Testis (tissue), 2 donors: ENCODE measurements at regions not wholly inside any gene's neighbourhood (a gene's known extent, or its start where the extent isn't known, plus 50 kb on each side); places are given as distances from the start of the nearest gene placed in this dataset.
"Not testable (repeated sequence)": the region's sequence is repeated elsewhere in the genome, so short reads cannot be mapped to it uniquely, and the experiment has no call there.

Source experiments
- DNase-seq: peaks from one replicate; pipeline ENCODE4 v3.0.0-alpha.2; 2019
- H3K27ac ChIP-seq, 2 donors: fragments of 200-600 bp; sonication (generic); one replicate each; pipeline ENCODE4 v1.5.1; 2019
- H3K27me3 ChIP-seq: fragments of 200-600 bp; sonication (generic); one replicate; pipeline ENCODE4 v1.5.1; 2019
- H3K36me3 ChIP-seq: fragments of 200-600 bp; sonication (generic); one replicate; pipeline ENCODE4 v1.5.1; 2017; ENCODE audit warnings: low read depth; ENCODE audit errors: missing control alignments
- H3K4me1 ChIP-seq: fragments of 200-600 bp; sonication (generic); one replicate; pipeline ENCODE4 v1.5.1; 2019
- H3K4me3 ChIP-seq, 2 donors: fragments of 200-600 bp; sonication (generic); one replicate each; pipeline ENCODE4 v1.5.1; 2017 to 2019
- H3K9me3 ChIP-seq: fragments of 200-600 bp; sonication (generic); one replicate; pipeline ENCODE4 v1.5.1; 2017
- CTCF ChIP-seq, 3 experiments: fragments of 450-650 bp in 2 of 3; fragments of 200-600 bp in 1 of 3; sonication (generic) in 1 of 3; IDR thresholded peaks; one replicate each; pipeline ENCODE4 v1.5.1; 2016 to 2019; ENCODE audit warnings: antibody characterized with exemption in 3 of 3, mild to moderate bottlenecking in 2 of 3, moderate library complexity in 1 of 3
- POLR2A ChIP-seq: fragments of 450-650 bp; IDR thresholded peaks from one replicate; pipeline ENCODE4 v1.6.1; 2017; ENCODE audit warnings: antibody characterized with exemption, mild to moderate bottlenecking, moderate library complexity
- WGBS, 2 donors: methylation state at CpG; one replicate each; pipeline ENCODE4 v1.1.5; 2018; 5-methylcytosine and 5-hydroxymethylcytosine counted together
- intact Hi-C: fragments of 100-400 bp; cut with DNase I; formaldehyde crosslinking; loops from one replicate; pipeline ENCODE4 v1.15.1; 2023; ENCODE audit warnings: low total_unique reads

GRCh38 chr1:25171013-25171412 is 61.3 kb downstream of the SYF2 start:
- H3K27ac ChIP-seq, H3K36me3 ChIP-seq: not testable (repeated sequence)

GRCh38 chr1:25170439-25170838 is 61.9 kb downstream of the SYF2 start:
- no peaks in the 10 kb centered on the region for H3K4me1 ChIP-seq
- H3K27me3 ChIP-seq: no peaks in the 10 kb centered on the region
- H3K27ac ChIP-seq: no peak overlapping the region
- DNase-seq: no peak
- WGBS, 2 donors: 90 to 93% methylated on average over 6 of the region's 6 CpGs
- no peak for TF ChIP-seq CTCF (IDR thresholded peaks at IDR 0.05)
- TF ChIP-seq POLR2A: no peak
- no peaks in the 10 kb centered on the region for H3K9me3 ChIP-seq
- H3K4me3 ChIP-seq: no peak overlapping the region
- no peaks in the 10 kb centered on the region for H3K36me3 ChIP-seq
- intact Hi-C loops: no loop called here

More at GRCh38 chr1:25171013-25171412, 61.3 kb downstream of the SYF2 start:
- DNase-seq, H3K4me1 ChIP-seq, H3K9me3 ChIP-seq, intact Hi-C loops, H3K4me3 ChIP-seq, H3K27me3 ChIP-seq: not testable (repeated sequence)
- WGBS, 2 donors: 94 to 97% methylated on average over 4 of the region's 4 CpGs

- H3K9me3 ChIP-seq: no peaks in the 10 kb centered on the region
- no peaks in the 10 kb centered on the region for H3K36me3 ChIP-seq
- TF ChIP-seq POLR2A (no peak), CTCF (IDR thresholded peaks at IDR 0.05) (no peak)
- no peaks in the 10 kb centered on the region for H3K27me3 ChIP-seq
- WGBS, 2 donors: 96% methylated on average over 8 of the region's 8 CpGs
- intact Hi-C loops: no loop called here
- H3K27ac ChIP-seq: no peak overlapping the region
- DNase-seq: no peak
- no peak overlapping the region for H3K4me3 ChIP-seq
- H3K4me1 ChIP-seq: no peaks in the 10 kb centered on the region
Observed at GRCh38 chr1:25169610-25170009, 62.7 kb downstream of the SYF2 start.

- no peaks in the 10 kb centered on the region for H3K9me3 ChIP-seq
- no peaks in the 10 kb centered on the region for H3K36me3 ChIP-seq
- no peaks in the 10 kb centered on the region for H3K27me3 ChIP-seq
- DNase-seq: no peak
- intact Hi-C loops: no loop called here
- H3K4me3 ChIP-seq: no peak overlapping the region
- no peaks in the 10 kb centered on the region for H3K4me1 ChIP-seq
- WGBS, 2 donors: 92 to 96% methylated on average over 2 of the region's 2 CpGs
- no peak overlapping the region for H3K27ac ChIP-seq
- TF ChIP-seq POLR2A (no peak), CTCF (IDR thresholded peaks at IDR 0.05) (no peak)
Observed at GRCh38 chr1:25169168-25169567, 63.1 kb downstream of the SYF2 start.

- Histone ChIP-seq H3K27me3 (no peaks in the 10 kb centered on the region), H3K9me3 (no peaks in the 10 kb centered on the region), H3K36me3 (no peaks in the 10 kb centered on the region), H3K4me1 (no peaks in the 10 kb centered on the region), H3K27ac (no peak overlapping the region), H3K4me3 (no peak overlapping the region)
- intact Hi-C loops: no loop called here
- WGBS, 2 donors: 75 to 79% methylated on average over 11 of the region's 11 CpGs
- no peak for DNase-seq
- TF ChIP-seq POLR2A (no peak), CTCF (IDR thresholded peaks at IDR 0.05) (no peak)
Observed at GRCh38 chr1:25168193-25169071, 63.9 kb downstream of the SYF2 start.
